Cerebellar cortex (tissue), 1 donor: ENCODE measurements at regions not wholly inside any gene's neighbourhood (a gene's known extent, or its start where the extent isn't known, plus 50 kb on each side); places are given as distances from the start of the nearest gene placed in this dataset.

Experiments used
- DNase-seq: peaks from one replicate; pipeline ENCODE4 v3.0.0-alpha.2; 2015; ENCODE audit warnings: low spot score

DNA sequence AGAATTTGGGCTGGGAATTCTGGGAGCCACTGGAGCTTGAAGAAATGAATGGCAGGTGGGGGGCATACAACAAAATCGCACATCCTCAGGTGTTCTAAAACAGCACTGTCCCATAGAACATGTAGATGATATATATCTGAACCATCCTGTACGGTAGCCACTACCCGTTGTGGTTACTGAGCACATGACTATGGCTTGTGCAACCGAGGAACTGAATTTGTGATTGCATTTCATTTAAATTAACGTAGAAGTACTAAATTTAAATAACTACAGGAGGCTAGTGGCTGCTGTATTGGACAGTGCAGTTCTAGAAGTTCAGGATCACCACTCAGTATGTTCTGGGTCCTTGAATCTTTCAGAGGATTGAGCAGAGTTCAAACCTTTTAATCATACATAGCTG is 172.4 kb downstream of the PHETA1 start:
- no peak for DNase-seq

DNA sequence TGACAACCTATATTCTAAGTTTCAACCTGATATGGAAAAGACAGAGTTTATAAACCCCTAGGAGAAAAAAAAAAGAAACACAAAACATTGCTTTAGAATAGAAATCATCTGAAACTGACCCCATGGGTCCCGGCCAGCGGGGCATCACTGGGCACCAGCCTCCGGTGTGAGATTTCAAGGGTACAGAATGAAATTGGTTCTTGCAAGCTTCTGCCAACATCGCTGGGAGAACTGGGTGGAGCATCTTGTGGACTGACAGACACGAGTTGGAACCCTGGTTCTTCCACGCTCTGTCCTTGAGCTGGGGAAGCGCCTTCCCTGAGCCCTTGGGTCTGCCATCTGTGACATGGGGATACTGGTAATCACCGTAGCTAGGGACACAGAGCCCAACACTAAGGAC is 173.6 kb downstream of the PHETA1 start:
- DNase-seq, result no peak

DNA sequence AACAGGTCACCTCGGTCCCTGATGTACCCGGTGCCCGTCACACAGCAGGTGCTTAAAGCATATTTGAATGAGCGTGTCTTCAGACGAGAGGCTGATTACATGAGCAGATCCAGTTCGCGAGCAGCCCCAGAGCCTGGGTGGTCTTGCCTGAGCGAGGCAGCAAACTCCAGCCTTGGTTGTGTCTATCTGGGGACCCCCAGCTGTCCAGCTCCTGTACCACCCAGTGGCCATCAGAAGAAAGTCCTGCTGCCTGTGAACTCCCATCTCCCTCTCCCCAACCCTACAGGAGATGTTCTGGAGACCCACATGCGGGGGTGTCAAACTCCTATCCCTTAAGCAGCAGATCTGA is 174.2 kb downstream of the PHETA1 start:
- no peak for DNase-seq

DNA sequence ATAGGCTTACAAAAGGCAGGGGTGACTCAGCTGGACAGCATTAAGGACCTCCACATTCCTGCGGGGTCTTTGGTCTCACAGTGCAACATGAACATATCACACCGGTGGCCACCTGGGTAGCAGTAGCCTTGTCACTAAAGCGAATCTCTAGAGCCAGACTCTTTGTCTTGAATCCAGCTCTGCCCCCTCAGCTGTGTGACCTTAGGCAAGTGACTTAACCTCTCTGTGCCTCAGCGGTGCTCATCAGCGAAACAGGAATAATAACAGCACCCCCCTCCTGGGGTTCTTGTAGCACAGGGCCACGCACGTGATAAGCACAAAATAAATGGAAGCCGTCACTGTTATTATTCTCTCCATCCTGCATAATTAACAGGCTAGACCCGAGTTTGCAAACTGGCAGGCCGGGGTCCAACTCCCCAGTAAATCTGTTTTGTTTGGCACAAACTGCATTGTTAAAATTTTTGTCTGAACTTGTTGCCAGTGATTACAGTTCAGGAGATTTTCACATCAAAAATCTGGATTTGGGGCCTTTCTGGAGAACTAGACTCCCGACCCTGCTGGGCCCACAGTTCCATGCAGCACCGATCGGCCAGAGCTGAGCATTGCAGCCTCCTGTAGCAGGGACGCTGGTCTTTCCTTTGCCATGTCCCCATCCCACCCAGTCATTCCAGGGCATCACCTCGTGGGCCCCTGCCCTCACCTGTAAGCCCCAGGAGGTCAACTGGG is 174.8 kb downstream of the PHETA1 start:
- DNase-seq, result no peak

DNA sequence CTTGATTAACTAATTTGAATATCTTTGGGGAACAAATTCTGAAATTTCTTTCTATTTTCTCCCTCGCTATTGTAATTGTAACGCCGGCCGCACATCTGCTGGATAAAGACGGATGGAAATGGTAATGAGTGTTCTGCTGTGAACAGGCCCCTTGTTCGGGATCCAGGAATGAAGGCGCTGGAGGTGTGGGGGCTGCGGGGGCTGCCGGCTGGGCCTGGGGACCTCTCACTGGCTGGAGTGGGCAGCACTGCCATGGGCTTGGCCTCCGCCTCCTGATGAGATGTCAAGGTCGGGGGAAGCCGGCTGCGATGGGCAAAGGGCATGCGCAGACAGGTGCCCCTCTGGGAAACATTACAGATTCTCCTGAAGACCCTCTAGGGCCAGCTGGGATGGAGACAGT is 175.4 kb downstream of the PHETA1 start:
- DNase-seq, result no peak

DNA sequence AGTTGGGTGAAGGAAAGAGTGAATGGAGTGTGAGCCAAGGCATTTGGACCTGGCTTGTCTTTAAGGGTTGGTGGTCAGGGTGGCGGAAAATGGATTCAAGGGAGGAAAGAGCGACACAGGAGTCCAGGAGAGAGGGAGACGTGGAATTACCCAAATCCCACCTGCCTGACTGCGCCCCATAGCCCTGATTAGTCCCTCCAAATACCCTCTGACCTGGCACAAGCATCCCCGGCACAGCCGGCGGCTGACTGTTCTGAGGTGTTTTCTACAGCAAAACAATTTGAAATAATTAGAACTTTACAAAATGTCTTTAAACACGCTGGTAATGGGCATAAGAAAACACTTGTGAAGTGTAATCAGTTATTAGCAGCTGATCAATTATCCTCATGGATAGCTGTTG is 175.8 kb downstream of the PHETA1 start:
- DNase-seq, result no peak

DNA sequence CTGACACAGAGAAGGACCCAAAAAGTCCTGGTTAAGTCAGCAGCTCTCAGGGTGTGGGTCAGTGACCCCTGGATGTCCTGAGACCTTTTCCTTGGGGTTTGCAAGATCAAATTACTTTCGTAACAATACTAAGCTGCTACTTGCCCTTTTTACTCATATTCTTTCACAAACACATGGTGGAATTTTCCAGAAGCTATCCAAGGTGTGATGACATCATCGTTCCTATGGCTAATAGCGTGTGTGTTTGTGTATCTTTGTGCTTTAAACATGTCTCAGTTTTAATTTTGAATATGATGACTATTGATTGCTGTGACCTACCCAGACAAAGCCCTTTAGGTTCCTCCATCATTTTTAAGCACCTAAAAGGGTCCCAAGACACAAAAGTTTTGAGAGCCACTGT is 176.2 kb downstream of the PHETA1 start:
- DNase-seq, result no peak

DNA sequence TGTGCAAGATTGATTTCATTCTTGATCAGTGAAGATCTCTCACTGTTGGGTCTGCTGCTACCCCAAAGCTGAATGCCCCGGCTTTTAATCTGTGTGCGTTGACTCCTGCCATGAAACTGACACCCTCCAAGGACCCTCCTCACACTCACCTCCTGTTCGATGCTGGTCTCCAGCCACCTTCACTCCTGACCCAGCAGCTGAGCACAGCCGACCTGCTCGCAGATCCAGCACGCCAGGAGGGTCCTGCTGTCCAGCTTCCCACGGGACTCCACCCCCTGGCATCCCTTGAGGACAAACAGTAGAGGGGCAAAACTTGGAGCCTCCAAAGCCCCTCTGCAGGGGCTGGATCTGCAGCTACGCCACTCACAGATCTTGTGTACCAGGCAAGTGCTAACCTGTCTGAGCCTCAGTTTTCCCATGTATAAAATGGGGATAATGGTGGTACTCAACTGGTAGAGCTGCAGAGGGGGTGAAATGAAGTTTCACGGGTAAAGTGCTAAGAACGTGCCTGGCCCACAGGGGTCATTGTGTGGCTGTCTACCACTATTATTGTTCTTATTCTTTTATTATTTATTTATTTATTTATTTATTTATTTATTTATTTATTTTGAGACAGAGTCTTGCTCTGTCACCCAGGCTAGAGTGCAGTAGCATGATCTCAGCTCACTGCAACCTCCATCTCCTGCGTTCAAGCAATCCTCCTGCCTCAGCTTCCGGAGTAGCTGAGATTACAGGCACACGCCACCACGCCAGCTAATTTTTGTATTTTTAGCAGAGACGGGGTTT is 178.0 kb downstream of the PHETA1 start:
- DNase-seq, result no peak

DNA sequence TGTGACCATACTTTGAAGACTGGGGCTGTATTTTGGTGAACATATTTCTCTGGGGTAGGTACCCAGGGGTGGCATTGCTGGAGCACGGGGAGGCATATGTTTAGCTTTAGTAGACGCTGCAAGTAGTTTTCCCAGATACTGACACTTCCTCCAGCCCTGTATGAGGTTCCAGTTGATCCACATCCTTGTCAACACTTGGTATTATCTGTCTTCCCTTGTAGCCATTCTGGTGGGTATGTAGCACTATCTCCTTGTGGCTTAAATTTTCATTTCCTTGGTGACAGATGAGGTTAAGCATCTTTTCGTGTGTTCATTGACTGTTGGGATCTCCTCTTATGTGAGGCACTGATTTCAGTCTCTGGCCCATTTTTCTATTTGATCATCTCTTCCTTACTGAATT is 179.1 kb downstream of the PHETA1 start:
- DNase-seq, result no peak

DNA sequence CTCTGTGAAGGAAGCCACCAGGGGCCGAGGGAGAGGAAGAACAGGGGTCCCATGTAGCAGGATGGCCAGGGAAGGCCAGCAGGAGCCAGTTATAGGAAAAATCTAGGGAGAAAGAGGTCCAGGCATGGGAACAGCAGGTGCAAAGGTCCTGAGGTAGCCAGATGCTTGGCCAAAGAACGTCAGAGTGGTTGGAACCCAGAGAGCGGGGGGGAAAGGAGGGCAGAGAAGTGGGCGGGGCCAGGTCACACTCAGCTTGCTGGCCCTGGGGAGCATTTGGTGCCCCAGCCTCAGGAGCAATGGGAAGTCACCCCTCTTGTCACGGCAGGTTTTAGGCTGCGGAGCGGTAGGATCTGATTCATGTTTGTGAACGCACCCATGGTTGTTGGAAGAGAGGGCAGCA is 180.5 kb downstream of the PHETA1 start:
- DNase-seq, result no peak

DNA sequence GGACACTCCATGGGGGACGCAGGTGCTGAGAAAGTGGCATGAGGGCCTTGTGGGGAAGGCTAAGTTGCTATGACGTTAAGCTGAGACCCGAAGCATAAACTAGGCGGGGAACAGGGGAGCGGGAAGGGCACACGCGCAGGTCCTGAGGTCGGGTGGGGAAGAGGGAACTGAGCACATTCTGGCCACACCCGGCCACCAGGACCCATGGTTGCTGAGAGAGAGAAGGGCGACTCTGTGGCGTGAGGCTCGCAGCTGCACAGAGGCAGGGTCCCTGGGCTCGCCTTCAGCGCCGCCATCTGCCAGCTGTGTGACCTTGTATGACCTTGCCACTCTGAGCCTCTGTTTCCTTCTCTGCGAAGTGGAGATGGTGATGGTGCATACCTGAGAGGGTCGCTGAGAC is 182.5 kb downstream of the PHETA1 start:
- DNase-seq, result no peak

DNA sequence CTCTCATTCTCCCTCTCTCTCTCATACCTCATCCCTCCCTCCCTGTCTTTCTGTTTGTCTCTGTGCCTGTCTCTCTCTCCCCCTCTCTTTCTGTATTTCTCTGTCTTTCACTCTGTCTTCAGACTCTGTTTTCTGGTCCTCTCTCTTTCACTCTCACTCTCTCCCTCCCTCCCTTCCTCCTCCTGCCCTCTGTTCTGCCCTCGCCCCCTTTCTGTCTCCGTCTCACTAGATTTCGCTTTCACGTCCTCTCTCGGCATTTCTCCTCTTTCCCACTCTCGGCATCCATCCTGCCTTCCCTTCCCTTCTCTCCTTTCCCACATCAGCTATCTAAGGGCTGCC is 183.0 kb downstream of the PHETA1 start:
- no peak for DNase-seq

DNA sequence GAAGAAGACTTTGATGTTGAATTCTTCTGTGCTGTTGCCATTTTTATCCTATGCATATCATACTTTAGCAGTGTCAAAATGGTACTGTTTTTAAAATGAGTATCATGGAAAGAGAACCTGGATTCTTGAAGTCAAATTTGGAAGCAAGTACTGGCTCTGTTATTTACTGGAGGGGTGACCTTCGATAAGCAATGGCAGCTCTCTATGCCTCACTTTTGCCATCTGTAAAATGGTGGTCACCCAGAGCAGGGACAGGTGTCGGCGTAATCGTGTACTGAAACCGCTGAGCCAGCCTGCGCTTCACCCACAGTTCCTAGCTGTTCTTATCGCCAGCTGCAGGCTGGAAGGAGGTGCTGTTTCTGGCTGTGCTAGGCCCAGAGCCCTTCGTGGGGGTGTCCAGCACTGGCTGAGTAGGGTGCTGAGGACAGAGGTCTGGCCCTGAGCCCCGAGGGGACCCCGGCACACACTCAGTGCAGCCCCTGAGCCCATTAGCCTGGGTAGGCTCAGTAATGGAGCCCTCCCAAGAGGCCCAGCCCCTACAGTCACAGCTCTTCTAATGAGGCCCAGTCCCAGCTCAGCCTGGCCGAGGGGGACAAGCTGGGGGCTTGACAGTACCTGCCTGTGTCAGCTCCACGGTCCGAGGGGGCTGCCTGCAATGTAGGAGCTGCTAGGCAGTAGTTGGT is 183.5 kb downstream of the PHETA1 start:
- DNase-seq, result no peak

DNA sequence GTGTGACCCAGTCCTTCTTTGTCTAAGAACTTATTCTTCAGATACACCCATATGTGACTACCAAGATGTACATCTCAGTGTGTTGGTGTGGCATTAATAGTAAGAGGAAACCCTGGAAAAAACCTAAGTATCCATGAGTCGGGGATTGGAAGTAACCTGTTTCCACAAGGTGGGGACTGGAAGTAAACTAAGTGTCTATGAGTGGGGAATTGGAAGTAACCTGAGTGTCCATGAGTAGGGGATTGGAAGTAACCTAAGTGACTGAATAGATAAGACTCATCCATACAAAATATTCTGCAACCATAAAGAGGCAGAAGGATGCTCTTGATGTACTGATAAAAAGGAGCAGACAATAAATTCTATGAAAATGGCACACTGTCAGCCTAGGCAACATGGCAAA is 184.7 kb downstream of the PHETA1 start:
- no peak for DNase-seq

DNA sequence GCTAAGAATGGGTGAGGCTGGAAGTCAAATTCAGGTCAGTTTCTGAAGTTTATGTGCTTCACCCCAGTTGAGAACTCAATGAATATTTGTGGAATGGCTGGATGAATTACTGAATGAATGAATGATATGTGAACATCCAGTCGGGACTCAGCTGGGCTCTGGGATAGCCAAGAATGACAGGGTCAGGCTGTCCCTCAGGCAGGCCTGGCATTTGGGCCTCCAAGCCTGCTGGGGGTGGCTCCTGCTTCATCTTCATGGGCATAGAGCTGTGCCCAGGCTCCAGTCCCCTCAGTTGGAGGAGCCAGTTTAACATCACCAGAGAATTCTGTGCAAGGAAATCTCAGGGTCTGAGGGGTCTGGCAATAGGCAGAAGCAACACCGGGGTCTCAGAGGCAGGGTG is 185.8 kb downstream of the PHETA1 start:
- no peak for DNase-seq

DNA sequence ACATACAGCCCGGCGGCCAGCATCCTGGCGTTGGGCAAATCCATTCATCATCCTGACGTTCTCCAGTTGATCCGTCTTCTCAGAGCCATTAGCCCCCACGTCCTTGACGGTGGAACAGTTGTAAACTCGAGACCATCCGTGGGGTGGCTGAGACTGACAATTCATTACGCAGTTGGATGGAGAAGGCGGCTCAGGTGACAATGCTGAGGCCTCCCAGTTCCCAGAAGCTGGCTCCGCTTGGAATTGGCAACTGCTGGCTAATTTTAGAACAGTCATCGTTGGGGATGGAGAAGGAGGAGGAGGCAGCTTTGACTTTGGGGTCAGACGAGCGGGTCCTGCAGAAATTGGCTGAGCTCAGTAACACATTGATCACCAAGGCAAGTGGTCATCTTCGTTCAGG is 186.5 kb downstream of the PHETA1 start:
- DNase-seq, result no peak

DNA sequence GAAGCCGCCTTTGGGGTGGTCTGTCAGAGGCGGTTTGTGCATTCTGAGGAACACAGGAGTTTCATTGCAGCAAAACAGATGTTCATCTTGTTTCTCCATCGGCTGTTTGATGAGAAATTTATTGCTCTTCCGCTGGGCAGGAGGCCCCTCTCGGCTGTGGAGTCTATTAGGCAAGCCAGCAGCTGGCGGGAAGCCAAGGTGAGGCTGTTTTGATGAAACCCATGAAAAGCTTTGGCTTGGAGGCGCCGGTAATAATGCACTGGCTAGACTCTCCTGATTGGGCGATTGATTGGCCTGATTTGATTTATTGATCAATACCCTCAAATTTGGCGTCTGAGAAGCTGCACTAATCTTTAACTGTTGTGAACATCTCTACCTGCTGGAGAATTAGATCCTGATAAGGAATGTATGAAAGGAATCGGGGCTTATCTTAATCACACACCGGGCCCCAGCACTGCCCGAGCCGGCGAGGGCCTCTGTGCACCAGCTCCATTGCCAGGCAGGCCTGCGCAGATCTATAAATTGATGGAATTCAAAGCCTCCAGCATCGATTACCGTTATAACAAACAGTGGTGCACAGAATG is 187.7 kb downstream of the PHETA1 start:
- DNase-seq, result peak; percentile 5

DNA sequence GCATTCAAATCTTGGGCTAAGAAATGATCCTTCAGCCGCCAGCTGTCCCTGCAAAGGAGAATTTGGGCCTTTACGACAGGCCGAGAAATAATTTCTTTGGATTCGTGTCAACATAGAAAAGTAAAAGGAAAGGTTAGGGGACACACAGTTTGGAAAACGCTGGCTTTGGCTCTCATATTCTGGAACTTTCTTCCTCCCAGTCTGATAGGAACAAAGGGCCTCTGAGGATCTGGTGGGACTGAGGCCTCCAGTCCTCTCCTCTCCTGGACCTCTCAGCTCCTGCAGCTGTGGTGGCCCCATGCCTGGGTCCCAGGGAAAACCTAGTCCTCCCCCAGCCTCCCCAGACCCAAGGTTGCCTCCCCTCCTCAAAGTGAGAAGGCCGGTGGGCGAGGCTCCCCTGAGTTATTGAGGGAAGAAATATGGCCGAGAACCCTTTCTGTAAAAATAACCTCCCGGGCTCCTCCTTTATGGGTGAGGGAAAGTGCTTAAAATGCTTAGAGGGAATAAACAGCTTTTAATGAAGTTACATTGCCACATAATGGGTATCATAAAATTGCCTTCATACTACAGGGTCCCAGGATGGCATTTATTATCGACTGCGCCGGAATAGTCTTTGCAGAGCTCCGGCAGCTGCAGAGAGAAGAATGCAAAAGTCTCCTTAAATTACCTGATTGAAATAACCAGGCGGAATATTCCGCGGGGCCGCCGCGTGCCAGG is 188.3 kb downstream of the PHETA1 start:
- no peak for DNase-seq

DNA sequence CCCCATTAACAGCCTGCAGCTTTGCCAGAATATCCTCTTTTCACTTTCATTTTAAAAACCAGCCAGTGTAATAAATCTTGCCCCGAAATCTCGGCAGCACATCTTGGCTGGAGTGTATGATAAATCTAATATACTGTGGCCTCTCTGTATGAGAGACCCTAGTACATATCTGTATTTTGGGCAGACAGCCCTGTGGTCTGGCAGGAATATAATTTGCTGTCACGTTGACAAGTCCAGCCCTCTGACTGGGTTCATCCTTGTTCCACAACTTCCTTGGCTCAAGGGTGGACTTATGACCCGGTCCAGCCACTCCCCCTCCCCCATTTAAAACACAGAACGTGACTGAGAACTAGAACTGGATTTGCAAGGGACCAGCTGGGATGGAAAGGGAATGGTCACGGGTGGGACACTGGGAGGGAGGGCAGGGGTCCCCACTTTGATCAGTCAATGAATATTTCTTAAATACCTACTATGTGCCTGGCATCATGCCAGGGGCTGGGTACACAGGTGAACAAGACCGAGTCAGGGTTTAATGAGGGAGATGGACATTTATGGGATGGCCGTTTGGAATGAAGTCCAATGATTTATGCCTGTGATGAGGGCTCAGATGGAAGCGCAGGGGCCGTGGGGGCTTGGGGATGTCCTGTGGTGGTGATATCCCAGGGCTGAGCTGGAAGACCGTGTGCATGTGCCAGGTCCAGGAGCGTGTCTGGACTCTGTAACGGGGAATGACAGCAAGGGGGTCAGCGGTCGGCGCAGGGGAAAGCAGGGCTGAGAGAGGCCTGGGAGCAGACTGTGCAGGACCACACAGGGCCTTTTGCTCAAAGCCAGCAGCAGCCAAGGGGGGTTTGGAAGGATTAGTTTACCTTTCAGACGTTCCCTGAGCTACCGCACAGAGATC is 190.5 kb downstream of the PHETA1 start:
- DNase-seq, result no peak

DNA sequence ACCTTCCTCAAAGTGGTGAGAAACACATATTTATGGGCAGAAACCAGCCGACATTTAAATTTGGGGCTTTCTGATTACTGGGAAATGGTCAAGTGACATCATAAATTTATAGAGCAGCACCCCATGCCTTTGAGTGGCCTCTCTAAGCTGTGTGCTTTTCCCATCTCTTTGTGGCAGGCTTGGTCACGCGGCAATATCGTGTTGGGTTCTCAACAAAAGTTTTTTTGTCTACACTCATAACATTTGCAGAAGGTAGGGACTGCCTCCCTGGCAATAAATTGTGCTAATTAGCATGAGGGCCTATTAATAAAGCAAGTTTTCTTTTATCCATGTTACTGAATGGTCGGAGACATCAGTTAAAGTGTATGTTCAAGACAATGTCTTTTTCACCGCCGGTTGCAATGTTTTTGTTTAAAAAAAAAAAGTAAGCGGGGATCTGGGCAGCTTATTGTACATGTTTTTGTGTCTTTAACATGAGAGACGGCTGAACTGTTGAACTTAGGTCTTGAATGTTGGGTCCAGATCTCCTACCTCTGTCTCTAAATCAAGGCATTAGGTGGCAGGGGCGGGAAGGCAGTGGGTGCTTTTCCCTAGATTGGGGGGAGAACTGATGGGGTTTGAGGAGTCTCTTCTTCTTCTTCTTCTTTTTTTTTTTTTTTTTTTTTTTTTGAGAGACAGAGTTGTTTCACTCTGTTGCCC is 193.3 kb downstream of the PHETA1 start:
- no peak for DNase-seq

DNA sequence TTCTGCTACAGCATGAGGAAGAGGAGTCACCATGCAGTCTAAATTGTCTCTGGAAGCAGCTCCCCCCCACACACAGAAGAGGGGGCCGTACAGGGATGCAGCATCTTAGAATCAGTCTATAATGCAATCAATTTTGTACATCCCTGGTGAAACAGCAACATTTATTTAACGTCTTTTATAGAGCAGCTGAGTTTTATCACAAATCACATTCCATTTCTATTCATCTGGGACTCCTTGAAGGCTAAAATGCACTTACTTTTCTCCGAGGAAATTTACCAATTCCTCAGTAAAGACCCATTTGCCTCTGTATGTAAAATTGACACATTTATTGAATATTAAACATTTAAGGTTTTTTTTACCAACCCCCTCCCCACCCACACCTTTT is 193.9 kb downstream of the PHETA1 start:
- DNase-seq, result no peak
